OCI-LY7 (cell line): ENCODE measurements at regions not wholly inside any gene's neighbourhood (a gene's known extent, or its start where the extent isn't known, plus 50 kb on each side); places are given as distances from the start of the nearest gene placed in this dataset.

ENCODE experiments used
- BruUV-seq: library from RNA; stranded (reverse); fragments of 400-500 nt; replicated peaks from 2 replicates; lab custom pipeline; 2021; lab: Mats Ljungman, UMichigan
- CTCF ChIA-PET: fragments of 300-600 bp; sonication (Branson Sonifier 250); formaldehyde crosslinking; loops from one replicate; lab custom pipeline; 2022; ENCODE audit warnings: antibody characterized with exemption; ENCODE audit not compliant: unreplicated experiment; lab: Charles Lee
- POLR2A ChIA-PET: fragments of 300-600 bp; sonication (Branson Sonifier 250); formaldehyde crosslinking; loops from one replicate; lab custom pipeline; 2022; ENCODE audit warnings: antibody characterized with exemption; lab: Charles Lee
- DNase-seq: peaks from one replicate; pipeline ENCODE4 v3.0.0-alpha.2; 2015; ENCODE audit warnings: low spot score
- H2AFZ ChIP-seq: fragments of 200-600 bp; sonication (generic), shearing (Covaris generic); 2 replicates; pipeline ENCODE4 v1.6.1; 2014; ENCODE audit warnings: mild to moderate bottlenecking, antibody characterized with exemption, low read length, moderate library complexity
- H3K27ac ChIP-seq: fragments of 200-600 bp; sonication (generic); 2 replicates; pipeline ENCODE4 v1.5.1; 2014; ENCODE audit warnings: mixed run types, low read depth, mild to moderate bottlenecking, moderate library complexity, low read length, inconsistent platforms; ENCODE audit not compliant: poor library complexity, severe bottlenecking
- H3K36me3 ChIP-seq: fragments of 200-600 bp; sonication (generic); 2 replicates; pipeline ENCODE4 v1.6.1; 2014; ENCODE audit warnings: mild to moderate bottlenecking, antibody characterized with exemption, low read length, moderate library complexity, mixed read lengths; ENCODE audit not compliant: insufficient read depth
- H3K4me1 ChIP-seq: fragments of 200-600 bp; sonication (generic); 2 replicates; pipeline ENCODE4 v1.5.1; 2014; ENCODE audit warnings: mild to moderate bottlenecking, low read length; ENCODE audit not compliant: insufficient read depth, poor library complexity, severe bottlenecking
- H3K4me2 ChIP-seq: fragments of 200-600 bp; sonication (generic); 2 replicates; pipeline ENCODE4 v1.6.1; 2014; ENCODE audit warnings: mild to moderate bottlenecking, low read length
- H3K4me3 ChIP-seq: fragments of 200-600 bp; sonication (generic); 2 replicates; pipeline ENCODE4 v1.5.1; 2014; ENCODE audit warnings: mild to moderate bottlenecking, low read depth, low read length; ENCODE audit not compliant: poor library complexity, severe bottlenecking
- H3K79me2 ChIP-seq: fragments of 200-600 bp; sonication (generic); 2 replicates; pipeline ENCODE4 v1.6.1; 2016; ENCODE audit warnings: low read depth, mild to moderate bottlenecking, low read length, moderate library complexity, mixed read lengths; ENCODE audit not compliant: insufficient read depth
- H3K9me2 ChIP-seq: fragments of 200-600 bp; sonication (generic); 2 replicates; pipeline ENCODE4 v1.6.1; 2016; ENCODE audit warnings: mild to moderate bottlenecking, low read length, mixed read lengths; ENCODE audit not compliant: insufficient read depth
- H3K9me3 ChIP-seq: fragments of 200-600 bp; sonication (generic); 2 replicates; pipeline ENCODE4 v1.6.1; 2014; ENCODE audit warnings: mild to moderate bottlenecking, mixed run types, low read length, mixed read lengths
- H4K20me1 ChIP-seq: fragments of 200-600 bp; sonication (generic); 2 replicates; pipeline ENCODE4 v1.6.1; 2014; ENCODE audit warnings: mild to moderate bottlenecking, antibody characterized with exemption, low read length, moderate library complexity, mixed read lengths; ENCODE audit not compliant: insufficient read depth
- EZH2phosphoT487 ChIP-seq: fragments of 200-600 bp; sonication (generic); IDR thresholded peaks from 2 replicates; pipeline ENCODE4 v1.6.1; 2018; ENCODE audit warnings: low read depth, borderline replicate concordance, mild to moderate bottlenecking, mixed run types, antibody characterized with exemption, low read length, moderate library complexity, mixed read lengths
- intact Hi-C: fragments of 100-400 bp; cut with micrococcal nuclease; formaldehyde crosslinking; loops from one replicate; pipeline ENCODE4 v1.10.0; 2022; ENCODE audit not compliant: unreplicated experiment
- TF ChIP-seq, protein P1 (sequence below): fragments of 200-600 bp; sonication (generic); conservative IDR thresholded peaks from 2 replicates; pipeline ENCODE4 v1.5.1; 2014; ENCODE audit warnings: mild to moderate bottlenecking, antibody characterized with exemption, low read length, moderate library complexity, mixed read lengths

DNA sequence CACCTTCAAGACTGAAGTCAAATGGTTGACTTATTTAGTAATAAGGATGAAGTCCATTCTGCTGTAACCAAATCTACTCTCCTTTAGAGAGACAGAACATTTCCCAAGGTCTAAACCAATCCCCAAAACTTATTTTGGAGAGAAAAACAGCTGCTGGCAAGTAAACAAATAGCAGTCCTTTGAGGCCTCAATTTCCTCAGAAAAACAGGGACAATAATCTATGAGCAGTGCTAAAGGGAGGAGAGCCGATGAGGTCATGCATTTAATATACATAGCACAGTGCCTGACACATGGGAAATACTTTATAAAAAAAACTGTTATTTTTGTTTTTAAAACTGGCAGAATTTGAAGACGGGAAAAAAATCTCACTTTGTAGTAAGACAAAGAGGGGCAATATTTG, 526.0 kb downstream of the EPM2A start:
- DNase-seq = no peak
- Histone ChIP-seq H3K9me2 (no peaks in the 10 kb centered on the region), H3K4me2 (no peak overlapping the region), H3K79me2 (no peaks in the 10 kb centered on the region), H3K4me3 (no peak overlapping the region), H3K9me3 (no peaks in the 10 kb centered on the region), H3K27ac (no peak overlapping the region), H3K4me1 (no peaks in the 10 kb centered on the region), H4K20me1 (no peaks in the 10 kb centered on the region), H2AFZ (no peak overlapping the region), H3K36me3 (no peaks in the 10 kb centered on the region)
- BruUV-seq = no TSS peak
- ChIA-PET POLR2A (interaction anchor here (0.6 to 1.0 kb wide), 3 partner anchors 61 to 590 kb away, joined by 3 to 4 read pairs (median 3); no protein-coding TSS in a partner anchor), CTCF (no interaction called here)
- intact Hi-C loops = no loop called here
- TF ChIP-seq, protein P1, sequence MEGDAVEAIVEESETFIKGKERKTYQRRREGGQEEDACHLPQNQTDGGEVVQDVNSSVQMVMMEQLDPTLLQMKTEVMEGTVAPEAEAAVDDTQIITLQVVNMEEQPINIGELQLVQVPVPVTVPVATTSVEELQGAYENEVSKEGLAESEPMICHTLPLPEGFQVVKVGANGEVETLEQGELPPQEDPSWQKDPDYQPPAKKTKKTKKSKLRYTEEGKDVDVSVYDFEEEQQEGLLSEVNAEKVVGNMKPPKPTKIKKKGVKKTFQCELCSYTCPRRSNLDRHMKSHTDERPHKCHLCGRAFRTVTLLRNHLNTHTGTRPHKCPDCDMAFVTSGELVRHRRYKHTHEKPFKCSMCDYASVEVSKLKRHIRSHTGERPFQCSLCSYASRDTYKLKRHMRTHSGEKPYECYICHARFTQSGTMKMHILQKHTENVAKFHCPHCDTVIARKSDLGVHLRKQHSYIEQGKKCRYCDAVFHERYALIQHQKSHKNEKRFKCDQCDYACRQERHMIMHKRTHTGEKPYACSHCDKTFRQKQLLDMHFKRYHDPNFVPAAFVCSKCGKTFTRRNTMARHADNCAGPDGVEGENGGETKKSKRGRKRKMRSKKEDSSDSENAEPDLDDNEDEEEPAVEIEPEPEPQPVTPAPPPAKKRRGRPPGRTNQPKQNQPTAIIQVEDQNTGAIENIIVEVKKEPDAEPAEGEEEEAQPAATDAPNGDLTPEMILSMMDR = no peak
- no peak for TF ChIP-seq EZH2phosphoT487

DNA sequence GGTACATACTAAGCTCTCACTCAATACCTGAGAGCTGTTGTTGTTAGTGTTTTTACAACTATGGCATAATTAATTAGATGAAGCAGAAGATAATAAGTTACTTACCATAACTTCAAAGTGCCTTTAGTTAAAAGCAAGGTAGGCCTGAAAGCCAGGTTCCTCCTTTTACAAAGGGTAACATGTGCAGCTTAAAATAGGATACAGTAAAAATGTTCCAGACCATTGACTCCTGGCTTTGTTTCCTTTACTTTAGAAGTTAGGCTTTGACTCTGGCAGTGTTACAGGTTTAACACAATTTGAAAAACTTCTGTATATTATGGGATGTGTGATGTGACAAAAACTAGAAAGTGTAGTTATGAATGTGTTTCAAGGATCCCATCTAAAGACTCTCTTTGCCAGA, 522.5 kb downstream of the EPM2A start:
- BruUV-seq = no TSS peak
- Histone ChIP-seq H3K4me3 (no peak overlapping the region), H3K79me2 (no peaks in the 10 kb centered on the region), H3K36me3 (no peaks in the 10 kb centered on the region), H4K20me1 (no peaks in the 10 kb centered on the region), H3K4me1 (no peaks in the 10 kb centered on the region), H3K9me2 (no peaks in the 10 kb centered on the region), H3K4me2 (no peak overlapping the region), H3K9me3 (no peaks in the 10 kb centered on the region), H2AFZ (no peak overlapping the region), H3K27ac (no peak overlapping the region)
- DNase-seq = no peak
- TF ChIP-seq EZH2phosphoT487 = no peak
- TF ChIP-seq, protein P1 = no peak
- intact Hi-C loops = no loop called here
- ChIA-PET POLR2A (interaction anchor here (0.7 to 1.2 kb wide), 2 partner anchors 19 to 548 kb away, joined by 3 read pairs; no protein-coding TSS in a partner anchor), CTCF (no interaction called here)

DNA sequence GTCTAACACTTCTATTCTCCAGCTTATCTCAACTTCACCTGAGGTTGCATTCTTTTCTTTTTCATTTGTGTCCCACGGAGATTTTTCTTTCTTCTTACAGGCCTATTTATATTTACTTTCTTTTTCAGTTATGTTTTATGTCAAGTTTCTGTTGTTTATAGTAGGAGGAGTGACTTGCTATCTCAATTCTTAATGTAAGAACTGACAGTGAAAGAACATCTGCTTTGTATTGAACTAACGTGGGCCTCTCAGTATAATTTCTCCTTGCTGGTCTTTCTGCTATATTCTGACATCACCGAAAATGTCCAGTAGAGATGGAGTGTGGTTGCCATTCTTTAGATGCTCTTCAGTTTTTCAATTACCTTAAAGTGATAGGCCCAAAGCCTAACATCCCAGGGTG, 521.7 kb downstream of the EPM2A start:
- TF ChIP-seq, protein P1 = no peak
- no peak for TF ChIP-seq EZH2phosphoT487
- CTCF ChIA-PET = no interaction called here
- Histone ChIP-seq H3K4me2 (no peak overlapping the region), H3K4me1 (no peaks in the 10 kb centered on the region), H3K9me3 (no peaks in the 10 kb centered on the region), H3K27ac (no peak overlapping the region), H2AFZ (no peak overlapping the region), H3K4me3 (no peak overlapping the region), H3K36me3 (no peaks in the 10 kb centered on the region), H4K20me1 (no peaks in the 10 kb centered on the region), H3K79me2 (no peaks in the 10 kb centered on the region), H3K9me2 (no peaks in the 10 kb centered on the region)
- intact Hi-C loops = loop anchor here (2.0 kb wide), 1 partner anchor 631 kb away; no protein-coding TSS in a partner anchor
- BruUV-seq = no TSS peak
- no peak for DNase-seq
- POLR2A ChIA-PET = interaction anchor here (0.7 to 1.2 kb wide), 2 partner anchors 20 to 549 kb away, joined by 3 read pairs; no protein-coding TSS in a partner anchor
